GM12865 (cell line): ENCODE measurements at regions not wholly inside any gene's neighbourhood (a gene's known extent, or its start where the extent isn't known, plus 50 kb on each side); places are given as distances from the start of the nearest gene placed in this dataset.

ENCODE experiments used
- DNase-seq: peaks from one replicate; pipeline ENCODE4 v3.0.0; 2010; ENCODE audit warnings: low read depth
- H3K4me3 ChIP-seq: 2 replicates; pipeline ENCODE4 v1.5.1; 2011; ENCODE audit warnings: mild to moderate bottlenecking, low read depth, low read length, control low read depth
- TF ChIP-seq, protein P1 (sequence below): IDR thresholded peaks from 2 replicates; pipeline ENCODE4 v1.5.1; 2011; ENCODE audit warnings: low read length, control low read depth, low read depth, inconsistent platforms; ENCODE audit not compliant: insufficient read depth; ENCODE audit errors: missing control alignments

DNA sequence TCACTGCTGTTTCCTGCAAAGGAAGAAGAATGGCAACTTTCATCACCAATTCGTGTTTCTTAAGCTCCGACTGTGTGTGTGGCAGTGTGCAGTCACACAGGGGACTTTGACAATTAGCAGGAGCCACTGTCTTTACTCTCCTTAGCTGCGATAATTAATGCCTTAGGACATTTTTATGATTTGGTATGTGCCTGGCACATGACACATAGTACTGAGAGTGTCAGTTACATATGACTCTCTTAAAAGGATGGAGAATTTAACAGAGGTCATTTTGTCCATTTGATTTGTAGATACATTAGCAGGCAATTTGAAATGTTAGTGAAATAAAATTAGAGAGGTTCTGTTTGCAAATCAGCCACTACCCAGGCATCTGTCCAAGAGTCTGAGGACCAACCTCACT lies 128.9 kb upstream of the VEPH1 start:
- H3K4me3 ChIP-seq, result no peak overlapping the region
- TF ChIP-seq, protein P1, sequence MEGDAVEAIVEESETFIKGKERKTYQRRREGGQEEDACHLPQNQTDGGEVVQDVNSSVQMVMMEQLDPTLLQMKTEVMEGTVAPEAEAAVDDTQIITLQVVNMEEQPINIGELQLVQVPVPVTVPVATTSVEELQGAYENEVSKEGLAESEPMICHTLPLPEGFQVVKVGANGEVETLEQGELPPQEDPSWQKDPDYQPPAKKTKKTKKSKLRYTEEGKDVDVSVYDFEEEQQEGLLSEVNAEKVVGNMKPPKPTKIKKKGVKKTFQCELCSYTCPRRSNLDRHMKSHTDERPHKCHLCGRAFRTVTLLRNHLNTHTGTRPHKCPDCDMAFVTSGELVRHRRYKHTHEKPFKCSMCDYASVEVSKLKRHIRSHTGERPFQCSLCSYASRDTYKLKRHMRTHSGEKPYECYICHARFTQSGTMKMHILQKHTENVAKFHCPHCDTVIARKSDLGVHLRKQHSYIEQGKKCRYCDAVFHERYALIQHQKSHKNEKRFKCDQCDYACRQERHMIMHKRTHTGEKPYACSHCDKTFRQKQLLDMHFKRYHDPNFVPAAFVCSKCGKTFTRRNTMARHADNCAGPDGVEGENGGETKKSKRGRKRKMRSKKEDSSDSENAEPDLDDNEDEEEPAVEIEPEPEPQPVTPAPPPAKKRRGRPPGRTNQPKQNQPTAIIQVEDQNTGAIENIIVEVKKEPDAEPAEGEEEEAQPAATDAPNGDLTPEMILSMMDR, result no peak
- DNase-seq, result no peak

DNA sequence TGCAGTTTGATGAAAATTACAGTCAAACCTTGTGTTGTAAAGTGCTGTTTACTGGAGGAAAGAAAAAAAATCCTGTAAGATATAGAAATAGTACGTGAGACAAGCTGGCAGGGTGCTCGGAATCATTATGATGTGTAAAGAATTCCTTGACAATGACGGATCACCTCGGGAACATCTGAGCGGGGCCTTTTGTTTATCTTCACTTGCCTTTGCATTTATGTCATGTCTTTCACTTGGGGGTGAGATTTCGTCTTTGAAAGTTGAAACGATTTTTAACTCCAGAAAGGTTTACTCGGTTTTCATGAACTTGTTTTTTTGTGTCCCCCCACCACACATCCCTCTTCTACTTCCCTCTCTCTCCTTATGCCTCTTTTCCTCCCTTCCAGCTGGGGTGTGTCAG lies 128.3 kb upstream of the VEPH1 start:
- DNase-seq, result no peak
- TF ChIP-seq, protein P1, result no peak
- no peak overlapping the region for H3K4me3 ChIP-seq

DNA sequence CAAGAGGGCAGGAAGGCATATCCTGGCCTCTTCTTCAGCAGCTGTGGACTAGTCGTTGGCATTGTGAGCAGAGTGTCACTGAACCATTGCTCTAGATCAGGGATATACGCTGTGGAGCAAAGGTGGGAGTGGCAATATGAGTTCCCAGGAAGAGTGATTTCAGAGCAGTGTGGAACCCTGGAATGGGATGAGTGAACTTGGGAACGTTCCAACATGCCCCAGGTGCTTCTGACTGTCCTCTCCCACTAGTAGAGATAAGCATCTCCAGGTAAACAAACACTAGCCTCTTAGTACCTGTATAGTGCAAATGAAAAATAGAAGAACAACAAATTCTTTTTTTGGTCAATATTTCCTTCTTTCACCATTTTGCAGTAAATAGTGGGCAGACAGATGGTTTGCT lies 123.6 kb upstream of the VEPH1 start:
- no peak overlapping the region for H3K4me3 ChIP-seq
- TF ChIP-seq, protein P1, result no peak
- no peak for DNase-seq

DNA sequence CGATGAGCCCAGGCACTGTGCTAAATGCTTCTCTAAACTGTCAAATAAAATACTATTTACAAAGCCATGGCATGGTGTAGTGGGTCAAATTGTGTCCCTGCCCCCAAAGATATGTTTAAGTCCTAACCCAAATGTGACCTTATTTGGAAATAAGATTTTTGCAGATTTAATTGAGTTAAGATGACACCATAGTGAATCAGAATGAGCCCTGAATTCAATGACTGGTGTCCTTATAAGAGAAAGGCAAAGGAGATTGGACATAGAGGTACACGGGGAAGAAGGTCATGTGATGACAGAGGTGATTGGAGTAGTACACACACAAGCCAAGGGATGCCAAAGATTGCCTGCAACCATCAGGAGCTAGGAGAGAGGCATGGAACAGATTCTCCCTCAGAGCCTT lies 121.6 kb upstream of the VEPH1 start:
- TF ChIP-seq, protein P1, result no peak
- no peak for DNase-seq
- no peak overlapping the region for H3K4me3 ChIP-seq

DNA sequence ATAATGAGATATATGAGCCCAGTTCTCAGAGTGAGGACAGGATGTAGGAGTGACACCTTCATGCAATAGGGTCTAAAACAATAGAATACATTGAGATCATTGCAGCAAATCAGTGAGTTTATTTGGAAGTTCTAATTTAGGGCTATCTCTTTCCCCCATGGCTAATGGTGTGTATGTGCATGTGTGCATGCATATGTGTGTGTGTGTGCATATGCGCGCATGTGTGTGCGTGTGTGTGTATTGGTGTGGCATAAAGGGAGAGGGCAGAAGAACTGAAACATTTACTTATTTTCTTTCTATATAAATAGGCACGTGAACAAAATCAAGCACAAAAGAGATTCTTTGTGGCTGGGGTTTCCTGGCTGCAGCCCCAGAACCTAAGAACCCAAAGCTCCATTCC lies 115.7 kb upstream of the VEPH1 start:
- no peak for DNase-seq
- TF ChIP-seq, protein P1, result no peak
- H3K4me3 ChIP-seq, result no peak overlapping the region

DNA sequence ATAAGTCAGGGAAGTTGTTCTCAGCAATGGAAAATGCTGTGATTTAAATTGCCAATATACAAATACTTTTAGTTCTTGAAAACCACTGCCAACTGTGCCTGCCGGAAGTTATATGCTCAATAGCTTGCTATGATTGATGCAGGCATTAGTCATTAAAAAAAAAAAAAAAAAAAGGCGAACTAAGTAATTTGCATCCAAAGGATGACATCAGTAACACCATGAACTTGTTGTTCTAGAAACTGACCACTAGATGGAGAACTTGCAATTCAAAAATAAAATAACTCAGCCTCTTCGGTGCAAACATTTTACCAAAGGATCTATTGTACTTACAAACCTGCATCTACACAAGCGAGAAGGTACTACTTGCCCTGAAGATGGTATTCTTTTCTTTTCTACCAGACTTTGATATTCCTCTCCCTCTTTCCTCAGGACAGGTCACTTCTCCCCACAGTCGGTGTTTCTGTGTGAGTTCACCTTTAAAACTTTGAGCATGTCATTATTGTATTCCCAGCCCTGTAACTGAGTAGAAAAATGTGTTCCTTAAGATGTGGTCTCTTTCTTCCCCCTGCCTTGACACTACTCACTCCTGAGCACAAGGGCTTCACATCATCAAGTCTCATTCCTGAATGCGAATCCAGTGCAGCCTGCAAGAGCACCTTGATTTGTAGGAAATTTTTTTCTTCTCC lies 115.0 kb upstream of the VEPH1 start:
- H3K4me3 ChIP-seq, result no peak overlapping the region
- TF ChIP-seq, protein P1, result peak; percentile 54
- DNase-seq, result peak; percentile 62

DNA sequence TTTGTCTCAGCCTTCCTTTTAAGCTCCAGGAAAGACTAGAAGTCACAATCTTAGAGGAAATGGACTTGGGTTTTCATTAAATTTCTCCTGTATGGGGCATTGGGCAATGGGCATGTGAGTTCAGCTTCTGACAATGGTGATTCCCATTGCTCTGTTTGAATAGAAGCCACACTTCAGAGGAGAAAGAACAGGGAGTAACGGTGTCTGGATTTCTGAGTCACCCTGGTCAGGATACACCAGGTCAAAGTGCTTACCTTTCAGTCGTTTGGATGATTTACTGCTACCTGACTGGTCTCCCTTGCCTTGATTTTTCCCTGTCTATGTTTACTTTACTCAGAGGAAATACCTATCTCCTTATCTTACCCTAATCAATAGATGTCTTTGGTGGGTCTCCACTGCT lies 111.7 kb upstream of the VEPH1 start:
- TF ChIP-seq, protein P1, result no peak
- DNase-seq, result no peak
- H3K4me3 ChIP-seq, result no peak overlapping the region
